HL-60 (cell line): ENCODE measurements at regions not wholly inside any gene's neighbourhood (a gene's known extent, or its start where the extent isn't known, plus 50 kb on each side); places are given as distances from the start of the nearest gene placed in this dataset.
"Not testable (repeated sequence)": the region's sequence is repeated elsewhere in the genome, so short reads cannot be mapped to it uniquely, and the experiment has no call there.

ENCODE experiments used
- DNase-seq, 2 experiments: peaks; one replicate each; pipeline ENCODE4 v3.0.0-alpha.2; 2010 to 2020; ENCODE audit warnings: low read depth in 1 of 2, low spot score in 1 of 2
- H3K27ac ChIP-seq: fragments of 250-450 bp; sonication (Bioruptor Pico); replicated peaks from 2 replicates; pipeline ENCODE4 v1.5.1; 2020; ENCODE audit warnings: mild to moderate bottlenecking, moderate library complexity
- H3K27me3 ChIP-seq: fragments of 250-450 bp; sonication (Bioruptor Pico); 2 replicates; pipeline ENCODE4 v1.5.1; 2021; ENCODE audit warnings: mild to moderate bottlenecking, moderate library complexity; ENCODE audit not compliant: insufficient read depth, poor library complexity, severe bottlenecking
- H3K4me3 ChIP-seq: replicated peaks from 2 replicates; pipeline ENCODE4 v1.5.1; 2011; ENCODE audit warnings: mild to moderate bottlenecking, control low read depth, low read length; ENCODE audit not compliant: insufficient read depth

DNA sequence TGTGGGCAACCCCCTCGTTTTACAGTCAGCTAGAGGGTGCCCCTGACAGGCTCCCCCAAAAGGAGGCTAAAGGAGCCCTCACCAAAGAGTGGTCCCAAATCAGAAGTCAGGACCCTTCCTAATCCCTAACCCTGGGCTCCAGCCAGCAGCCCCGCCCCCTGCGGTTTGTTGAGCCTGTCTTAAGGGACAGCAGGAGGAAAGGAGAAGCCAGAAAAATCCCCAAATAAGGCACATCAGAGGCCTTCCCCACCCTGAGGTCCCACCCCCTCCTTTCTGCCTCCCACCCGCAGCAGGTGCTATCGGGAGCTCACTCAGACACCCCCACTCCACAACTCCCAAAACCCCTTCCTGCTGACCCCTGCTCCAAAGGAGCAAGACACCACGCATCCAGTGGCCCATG, 127.2 kb downstream of the TNFRSF13B start:
- not testable (repeated sequence) for H3K27me3 ChIP-seq, DNase-seq, H3K4me3 ChIP-seq, H3K27ac ChIP-seq

GRCh38 chr17:16843511-16843910, 128.4 kb downstream of the TNFRSF13B start:
- not testable (repeated sequence) for DNase-seq, H3K4me3 ChIP-seq, H3K27me3 ChIP-seq, H3K27ac ChIP-seq

- H3K4me3 ChIP-seq, DNase-seq, H3K27me3 ChIP-seq, H3K27ac ChIP-seq: not testable (repeated sequence)
These were observed 129.6 kb downstream of the TNFRSF13B start for GRCh38 chr17:16842346-16842745.

- not testable (repeated sequence) for H3K27ac ChIP-seq, H3K4me3 ChIP-seq, H3K27me3 ChIP-seq, DNase-seq
These were observed 130.0 kb downstream of the TNFRSF13B start for GRCh38 chr17:16841896-16842295.

- H3K4me3 ChIP-seq, H3K27ac ChIP-seq, DNase-seq, H3K27me3 ChIP-seq: not testable (repeated sequence)
These were observed 131.7 kb downstream of the TNFRSF13B start for GRCh38 chr17:16840219-16840618.

DNA sequence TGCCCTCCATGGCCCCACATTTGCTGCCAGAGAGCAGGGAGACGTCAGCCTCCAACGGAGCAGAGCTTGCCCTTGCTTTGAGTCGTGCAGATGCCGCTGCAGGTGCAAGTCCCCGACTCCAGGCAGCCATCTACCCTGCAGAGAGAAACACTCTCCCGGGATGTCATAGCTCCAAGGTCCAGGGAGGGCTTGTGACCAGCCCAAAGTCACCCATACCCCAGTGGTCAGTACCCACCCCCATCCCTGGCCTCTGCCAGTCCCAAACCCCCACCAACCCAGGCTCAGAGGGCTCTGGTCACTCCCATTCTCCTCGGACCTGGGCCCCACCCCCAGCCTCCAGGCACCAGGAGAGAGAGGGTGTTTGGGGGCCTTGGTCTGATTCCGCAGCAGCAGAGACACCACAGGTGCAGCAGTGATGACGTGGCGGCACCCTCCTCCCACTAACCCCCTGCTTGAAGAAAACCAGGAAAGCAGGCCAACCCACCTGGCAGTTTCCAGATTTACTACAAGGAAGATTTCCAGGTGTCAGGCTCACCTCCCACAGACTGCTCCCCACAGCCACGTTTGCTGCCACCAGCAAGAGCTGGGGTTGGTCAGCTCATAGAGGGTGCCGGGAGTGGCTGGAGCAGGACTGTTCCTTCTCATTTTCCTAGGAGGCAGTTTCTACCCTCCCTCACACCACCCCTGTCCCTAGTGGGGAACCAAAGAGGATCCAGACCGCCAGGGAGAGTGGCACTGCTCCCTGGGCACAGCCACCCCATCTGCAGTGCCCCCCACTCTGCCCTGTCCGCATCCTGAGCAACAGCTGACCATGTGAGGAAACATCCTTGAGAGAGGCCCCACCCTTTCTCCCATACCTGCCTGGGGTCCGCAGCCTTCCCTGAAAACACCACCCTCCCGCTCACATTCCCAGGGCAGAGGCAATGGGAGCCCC, 132.4 kb downstream of the TNFRSF13B start:
- not testable (repeated sequence) for DNase-seq, H3K4me3 ChIP-seq, H3K27me3 ChIP-seq, H3K27ac ChIP-seq

GRCh38 chr17:16838795-16839194, 133.1 kb downstream of the TNFRSF13B start:
- not testable (repeated sequence) for H3K27ac ChIP-seq, H3K27me3 ChIP-seq, H3K4me3 ChIP-seq, DNase-seq

DNA sequence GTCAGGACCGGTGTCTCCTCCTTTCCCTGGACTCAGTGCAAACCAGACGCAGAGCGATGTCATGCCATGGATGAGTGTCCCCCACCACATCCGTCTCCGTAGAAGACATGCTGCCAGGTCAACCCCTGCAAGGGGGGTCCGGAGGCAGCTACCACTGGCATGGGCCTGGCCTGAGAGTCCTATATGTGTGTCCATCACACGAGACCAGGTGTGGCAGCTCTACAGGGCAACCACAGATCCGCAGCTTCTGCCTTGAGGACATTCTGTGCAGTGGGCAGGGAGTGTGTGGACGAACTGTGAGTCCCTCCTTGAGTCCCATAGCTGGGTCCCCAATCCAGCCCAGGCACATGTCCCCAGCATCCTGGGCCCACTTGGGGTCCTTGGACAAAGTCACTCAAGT, 133.6 kb downstream of the TNFRSF13B start:
- H3K27ac ChIP-seq, H3K4me3 ChIP-seq, H3K27me3 ChIP-seq, DNase-seq: not testable (repeated sequence)

DNA sequence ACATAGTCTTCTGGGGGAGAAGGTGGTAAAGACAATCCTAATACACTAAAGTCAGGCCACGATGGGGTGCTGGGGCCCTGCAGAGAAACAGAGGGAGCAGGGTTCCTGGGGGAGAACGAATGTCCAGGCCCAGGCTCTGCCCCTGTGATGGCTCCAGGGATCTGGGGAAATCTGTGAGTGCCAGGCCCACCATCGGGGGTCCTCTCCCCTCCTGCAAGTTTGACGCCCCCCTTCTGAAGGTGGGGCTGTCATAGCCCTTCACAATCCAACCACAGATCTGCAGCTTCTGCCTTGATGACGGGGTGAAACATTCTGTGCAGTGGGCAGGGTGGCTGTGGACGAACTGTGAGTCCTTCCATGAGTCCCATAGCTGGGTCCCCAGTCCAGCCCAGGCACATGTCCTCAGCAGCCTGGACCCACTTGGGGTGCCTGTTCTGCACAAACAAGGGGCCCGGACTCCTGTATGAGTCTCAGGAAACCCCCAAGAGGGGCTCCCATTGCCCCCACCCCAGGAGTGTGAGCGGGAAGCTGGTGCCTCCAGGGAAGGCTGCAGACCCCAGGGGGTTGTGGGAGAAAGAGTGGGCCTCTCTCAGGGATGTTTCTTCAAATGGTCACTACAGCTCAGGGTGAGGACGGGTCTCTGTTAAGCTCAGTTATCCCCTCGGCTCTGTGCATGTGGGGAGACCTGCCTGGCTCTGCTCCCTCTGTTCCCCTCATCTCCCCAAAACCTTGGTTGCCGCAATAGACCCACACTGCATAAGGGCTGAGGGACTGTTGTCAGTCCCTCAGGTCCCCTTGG, 134.3 kb downstream of the TNFRSF13B start:
- H3K27me3 ChIP-seq, H3K27ac ChIP-seq, DNase-seq, H3K4me3 ChIP-seq: not testable (repeated sequence)

DNA sequence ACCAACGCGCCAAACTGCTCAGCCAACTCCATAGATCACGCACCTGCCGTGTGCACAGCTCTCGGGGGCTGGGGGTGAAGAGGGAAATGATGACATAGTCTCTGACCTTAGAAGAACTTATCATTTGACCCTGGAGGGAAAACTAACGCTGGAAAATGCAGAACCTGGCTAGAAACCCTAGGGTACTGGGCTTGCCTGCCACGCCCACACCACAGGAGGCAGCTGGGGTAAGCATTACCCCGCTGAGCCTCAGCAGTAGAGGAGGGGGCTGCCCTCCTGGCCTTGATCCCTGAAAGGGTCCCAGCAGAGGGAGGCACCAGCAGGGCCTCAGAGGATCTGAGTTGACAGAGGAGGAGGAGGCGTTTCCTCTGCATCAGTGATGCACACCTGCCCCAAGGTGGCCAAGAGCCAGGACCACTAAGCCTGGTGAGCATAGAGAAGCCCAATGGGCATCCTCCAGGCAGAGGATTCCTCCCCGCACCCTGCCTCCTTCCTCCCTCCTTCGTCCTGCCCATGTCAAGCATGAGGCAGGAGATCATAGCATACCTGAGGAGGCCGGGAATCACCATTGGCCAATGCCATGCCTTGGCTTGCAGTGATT, 135.5 kb downstream of the TNFRSF13B start:
- DNase-seq: not testable (repeated sequence)

GRCh38 chr17:16833517-16833916, 138.4 kb downstream of the TNFRSF13B start:
- H3K27ac ChIP-seq, H3K4me3 ChIP-seq, H3K27me3 ChIP-seq, DNase-seq: not testable (repeated sequence)

More for the DNA sequence above, 135.5 kb downstream of the TNFRSF13B start:
- not testable (repeated sequence) for H3K27me3 ChIP-seq, H3K4me3 ChIP-seq, H3K27ac ChIP-seq

GRCh38 chr17:16832853-16833252, 139.1 kb downstream of the TNFRSF13B start:
- DNase-seq, H3K4me3 ChIP-seq, H3K27me3 ChIP-seq, H3K27ac ChIP-seq: not testable (repeated sequence)

GRCh38 chr17:16832206-16832605, 139.7 kb downstream of the TNFRSF13B start:
- DNase-seq, H3K27ac ChIP-seq, H3K4me3 ChIP-seq, H3K27me3 ChIP-seq: not testable (repeated sequence)

GRCh38 chr17:16830770-16831169, 140.7 kb downstream of the CCDC144A start:
- DNase-seq, H3K27ac ChIP-seq, H3K27me3 ChIP-seq: not testable (repeated sequence)

More at GRCh38 chr17:16830770-16831169, 140.7 kb downstream of the CCDC144A start:
- H3K4me3 ChIP-seq: not testable (repeated sequence)
